ENCODE measurements at regions not wholly inside any gene's neighbourhood (a gene's known extent, or its start where the extent isn't known, plus 50 kb on each side); places are given as distances from the start of the nearest gene placed in this dataset.

DNA sequence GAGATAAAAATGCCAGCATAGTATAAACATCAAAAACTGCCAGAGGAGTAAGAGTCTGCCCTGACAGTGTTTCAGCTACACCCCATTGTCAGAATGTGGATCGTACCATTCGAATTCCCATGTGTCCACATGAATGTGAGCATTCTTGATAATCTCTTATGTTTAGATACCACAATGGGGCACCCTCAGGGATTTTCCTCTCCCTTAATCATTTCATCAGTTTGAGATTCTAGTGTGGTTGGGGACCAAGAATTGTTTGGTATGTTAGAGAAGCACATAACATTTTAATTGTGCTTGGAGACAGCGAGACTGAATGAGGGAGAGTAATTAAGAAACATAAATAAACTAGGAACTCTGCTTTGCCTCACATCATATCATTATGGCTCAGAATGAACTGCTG, 120.2 kb downstream of the ZC3H11B start:
- TF ChIP-seq, protein P1, sequence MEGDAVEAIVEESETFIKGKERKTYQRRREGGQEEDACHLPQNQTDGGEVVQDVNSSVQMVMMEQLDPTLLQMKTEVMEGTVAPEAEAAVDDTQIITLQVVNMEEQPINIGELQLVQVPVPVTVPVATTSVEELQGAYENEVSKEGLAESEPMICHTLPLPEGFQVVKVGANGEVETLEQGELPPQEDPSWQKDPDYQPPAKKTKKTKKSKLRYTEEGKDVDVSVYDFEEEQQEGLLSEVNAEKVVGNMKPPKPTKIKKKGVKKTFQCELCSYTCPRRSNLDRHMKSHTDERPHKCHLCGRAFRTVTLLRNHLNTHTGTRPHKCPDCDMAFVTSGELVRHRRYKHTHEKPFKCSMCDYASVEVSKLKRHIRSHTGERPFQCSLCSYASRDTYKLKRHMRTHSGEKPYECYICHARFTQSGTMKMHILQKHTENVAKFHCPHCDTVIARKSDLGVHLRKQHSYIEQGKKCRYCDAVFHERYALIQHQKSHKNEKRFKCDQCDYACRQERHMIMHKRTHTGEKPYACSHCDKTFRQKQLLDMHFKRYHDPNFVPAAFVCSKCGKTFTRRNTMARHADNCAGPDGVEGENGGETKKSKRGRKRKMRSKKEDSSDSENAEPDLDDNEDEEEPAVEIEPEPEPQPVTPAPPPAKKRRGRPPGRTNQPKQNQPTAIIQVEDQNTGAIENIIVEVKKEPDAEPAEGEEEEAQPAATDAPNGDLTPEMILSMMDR (IDR thresholded peaks at IDR 0.05 in 2 of 3, conservative IDR thresholded peaks at IDR 0.05 in 1 of 3; ENCODE audit: borderline replicate concordance in 1 of 3, insufficient read depth in 1 of 3, low read depth in 2 of 3, low read length in 2 of 3), result no peak
- TF ChIP-seq EZH2 (IDR thresholded peaks at IDR 0.05), result no peak
- TF ChIP-seq SP1 (IDR thresholded peaks at IDR 0.05; ENCODE audit: low read depth), result no peak
- TF ChIP-seq, protein P2, sequence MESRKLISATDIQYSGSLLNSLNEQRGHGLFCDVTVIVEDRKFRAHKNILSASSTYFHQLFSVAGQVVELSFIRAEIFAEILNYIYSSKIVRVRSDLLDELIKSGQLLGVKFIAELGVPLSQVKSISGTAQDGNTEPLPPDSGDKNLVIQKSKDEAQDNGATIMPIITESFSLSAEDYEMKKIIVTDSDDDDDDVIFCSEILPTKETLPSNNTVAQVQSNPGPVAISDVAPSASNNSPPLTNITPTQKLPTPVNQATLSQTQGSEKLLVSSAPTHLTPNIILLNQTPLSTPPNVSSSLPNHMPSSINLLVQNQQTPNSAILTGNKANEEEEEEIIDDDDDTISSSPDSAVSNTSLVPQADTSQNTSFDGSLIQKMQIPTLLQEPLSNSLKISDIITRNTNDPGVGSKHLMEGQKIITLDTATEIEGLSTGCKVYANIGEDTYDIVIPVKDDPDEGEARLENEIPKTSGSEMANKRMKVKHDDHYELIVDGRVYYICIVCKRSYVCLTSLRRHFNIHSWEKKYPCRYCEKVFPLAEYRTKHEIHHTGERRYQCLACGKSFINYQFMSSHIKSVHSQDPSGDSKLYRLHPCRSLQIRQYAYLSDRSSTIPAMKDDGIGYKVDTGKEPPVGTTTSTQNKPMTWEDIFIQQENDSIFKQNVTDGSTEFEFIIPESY (IDR thresholded peaks at IDR 0.05; ENCODE audit: extremely low read depth, insufficient replicate concordance, low read length), result no peak
- no peak for TF ChIP-seq YY1 (IDR thresholded peaks at IDR 0.05; ENCODE audit: extremely low read depth, insufficient replicate concordance, low read depth, low read length)
- TF ChIP-seq POLR2A (IDR thresholded peaks at IDR 0.05; ENCODE audit: borderline replicate concordance, extremely low read depth, insufficient read depth, insufficient read length), result no peak

Measured in HCT116 (cell line).